ENCODE measurements at regions not wholly inside any gene's neighbourhood (a gene's known extent, or its start where the extent isn't known, plus 50 kb on each side); places are given as distances from the start of the nearest gene placed in this dataset.
"Not testable (repeated sequence)": the region's sequence is repeated elsewhere in the genome, so short reads cannot be mapped to it uniquely, and the experiment has no call there.

- DNase-seq, result no peak
These were observed 139.3 kb upstream of the FBXO11 start for GRCh38 chr2:48045613-48046012.

- no peak for DNase-seq
These were observed 142.3 kb upstream of the FBXO11 start for GRCh38 chr2:48048476-48049171.

GRCh38 chr2:48049371-48049770 lies 143.1 kb upstream of the FBXO11 start:
- no peak for DNase-seq

GRCh38 chr2:48050711-48051110 lies 144.4 kb upstream of the FBXO11 start:
- no peak for DNase-seq

- DNase-seq, result no peak
These were observed 153.7 kb upstream of the FBXO11 start for GRCh38 chr2:48059975-48060374.

GRCh38 chr2:48061656-48062055 lies 155.4 kb upstream of the FBXO11 start:
- not testable (repeated sequence) for DNase-seq

DNA sequence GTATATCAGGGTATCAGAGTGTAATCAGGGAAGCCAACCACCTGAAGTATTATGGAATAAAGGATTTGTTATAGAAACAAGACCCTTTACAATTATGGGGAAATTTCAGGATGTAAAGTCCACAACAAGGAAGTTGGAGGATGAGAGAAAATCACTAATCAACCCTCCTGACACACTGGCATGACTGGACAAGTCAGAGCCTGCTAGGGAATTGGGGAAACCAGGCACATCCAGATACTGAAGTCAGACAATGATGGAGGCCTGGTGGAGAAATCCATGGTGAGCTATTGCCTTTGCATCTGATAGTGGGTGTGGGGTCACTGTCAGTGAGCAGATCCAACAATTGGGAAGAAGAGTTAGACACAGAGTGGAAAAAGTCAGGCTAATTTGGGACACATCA lies 158.8 kb upstream of the FBXO11 start:
- no peak for DNase-seq

DNA sequence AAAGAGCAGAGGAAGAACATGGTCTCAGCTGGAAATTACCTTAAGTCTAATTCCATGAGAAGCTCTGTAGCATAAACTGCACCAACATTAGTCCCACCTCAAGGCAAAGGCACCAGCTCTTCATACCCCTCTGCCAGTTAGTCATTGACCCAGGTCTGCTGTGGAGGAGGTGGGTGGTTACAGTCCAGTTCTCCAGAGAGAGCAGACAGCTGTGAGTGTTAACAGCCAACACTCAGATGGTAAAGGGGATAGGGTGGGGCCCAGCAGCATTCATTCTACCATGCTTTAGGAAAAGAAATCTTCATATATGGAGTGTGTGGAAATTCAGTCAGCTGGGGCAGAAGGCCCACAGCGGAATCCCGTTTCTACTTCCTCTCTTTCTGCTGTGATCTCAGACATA lies 159.7 kb upstream of the FBXO11 start:
- no peak for DNase-seq

DNA sequence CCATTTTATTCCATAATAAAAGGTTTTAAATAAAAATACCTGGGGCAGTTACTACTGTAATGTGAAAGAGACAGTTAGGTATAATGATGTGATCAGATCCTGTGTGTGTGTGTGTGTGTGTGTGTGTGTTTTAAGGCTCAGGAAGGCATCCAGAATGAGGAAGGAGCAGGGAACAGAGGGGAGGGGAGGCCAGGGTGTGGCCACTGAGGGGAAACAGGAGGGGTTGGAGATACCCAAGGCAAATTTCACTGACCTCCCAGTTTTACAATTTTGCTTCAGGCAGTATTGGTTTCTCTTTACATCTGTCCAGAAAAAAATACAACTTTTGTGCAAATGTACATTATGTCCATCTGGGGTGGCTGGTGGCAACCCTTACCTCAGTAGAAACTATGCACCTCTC lies 163.5 kb upstream of the FBXO11 start:
- DNase-seq, result no peak

GRCh38 chr2:48070415-48070814 lies 164.1 kb upstream of the FBXO11 start:
- no peak for DNase-seq

DNA sequence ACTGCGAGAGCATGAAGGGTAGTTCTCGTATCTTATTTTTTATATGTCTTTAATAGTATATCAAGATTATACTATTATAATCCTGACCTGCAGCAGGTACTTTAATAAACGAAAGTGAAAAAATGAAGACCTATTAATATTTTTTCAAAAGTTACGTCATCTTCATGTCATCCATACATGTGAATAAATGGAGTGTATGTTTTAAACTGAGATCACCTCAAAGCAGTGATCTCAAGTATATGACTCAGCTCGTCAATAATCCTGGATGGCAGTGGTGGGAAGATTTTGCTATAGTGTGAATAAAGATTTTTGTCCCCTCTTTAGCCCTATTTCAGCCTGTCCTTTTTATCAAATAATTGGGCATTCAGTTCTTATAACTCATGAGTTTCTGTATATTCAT lies 166.3 kb upstream of the FBXO11 start:
- no peak for DNase-seq

GRCh38 chr2:48075631-48076030 lies 169.3 kb upstream of the FBXO11 start:
- no peak for DNase-seq

DNA sequence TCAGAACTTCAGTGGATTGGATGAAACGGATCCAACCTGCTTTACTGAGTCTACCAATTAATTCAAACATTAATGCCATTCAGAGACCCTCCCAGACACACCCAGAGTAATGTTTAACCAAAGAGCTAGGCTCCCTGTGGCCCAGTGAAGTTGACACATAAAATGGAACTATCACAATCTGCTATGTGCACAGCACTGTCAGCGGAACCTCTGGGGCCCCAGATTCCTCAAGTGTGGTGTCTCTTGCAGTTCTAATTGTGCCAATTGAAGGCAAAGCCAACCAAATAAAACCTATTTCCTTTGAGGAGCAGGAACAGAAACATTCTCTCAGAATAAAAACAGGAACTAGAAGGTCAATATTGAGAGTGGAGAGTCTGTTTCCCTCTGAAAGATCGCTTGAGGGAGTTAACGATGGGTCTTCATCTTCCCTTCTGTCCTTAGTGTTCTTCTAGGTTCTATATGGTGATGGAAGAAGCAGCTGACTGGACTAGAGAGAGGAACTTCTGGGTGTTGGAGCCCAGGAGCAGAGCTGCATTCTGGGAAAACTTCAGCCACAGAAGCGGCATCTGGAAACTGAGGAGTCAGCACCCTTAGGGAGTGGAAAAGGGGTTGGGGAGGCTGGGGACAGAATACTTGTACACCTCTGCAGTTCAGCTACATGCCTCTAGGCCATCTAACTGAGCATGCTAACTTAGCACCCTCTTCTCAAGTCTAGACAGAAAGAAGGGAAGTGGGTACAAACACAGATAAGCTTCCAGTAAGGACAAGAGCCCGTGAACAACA lies 174.4 kb upstream of the FBXO11 start:
- DNase-seq, result no peak

DNA sequence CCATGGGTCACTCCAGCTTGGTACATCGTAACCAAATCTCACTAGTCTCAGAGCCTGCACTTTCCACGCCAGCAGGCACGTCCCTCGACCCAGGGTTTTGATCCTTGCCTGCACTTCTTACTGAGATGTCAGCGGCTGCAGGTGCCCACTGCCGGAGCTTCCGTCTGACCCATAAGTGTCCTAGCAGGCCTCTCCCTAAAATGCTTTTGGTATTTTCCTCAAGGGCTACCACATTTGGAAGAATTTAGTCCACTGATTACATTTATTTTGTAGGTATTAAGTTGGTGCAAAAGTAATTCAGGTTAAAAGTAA lies 175.0 kb upstream of the FBXO11 start:
- no peak for DNase-seq

DNA sequence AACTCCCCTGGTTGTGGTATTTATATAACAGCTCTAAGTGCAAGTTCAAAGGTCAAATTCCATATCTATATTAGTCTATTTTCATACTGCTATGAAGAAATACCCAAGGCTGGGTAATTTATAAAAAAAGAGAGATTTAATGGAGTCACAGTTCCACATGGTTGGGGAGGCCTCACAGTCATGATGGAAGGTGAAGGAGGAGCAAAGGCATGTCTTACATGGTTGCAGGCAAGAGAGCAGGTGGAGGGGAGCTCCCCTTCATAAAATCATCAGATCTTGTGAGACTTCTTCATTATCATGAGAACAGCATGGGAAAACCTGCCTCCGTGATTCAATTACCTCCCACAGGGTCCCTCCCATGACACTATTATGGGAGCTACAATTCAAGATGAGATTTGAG lies 179.6 kb upstream of the FBXO11 start:
- DNase-seq, result no peak

DNA sequence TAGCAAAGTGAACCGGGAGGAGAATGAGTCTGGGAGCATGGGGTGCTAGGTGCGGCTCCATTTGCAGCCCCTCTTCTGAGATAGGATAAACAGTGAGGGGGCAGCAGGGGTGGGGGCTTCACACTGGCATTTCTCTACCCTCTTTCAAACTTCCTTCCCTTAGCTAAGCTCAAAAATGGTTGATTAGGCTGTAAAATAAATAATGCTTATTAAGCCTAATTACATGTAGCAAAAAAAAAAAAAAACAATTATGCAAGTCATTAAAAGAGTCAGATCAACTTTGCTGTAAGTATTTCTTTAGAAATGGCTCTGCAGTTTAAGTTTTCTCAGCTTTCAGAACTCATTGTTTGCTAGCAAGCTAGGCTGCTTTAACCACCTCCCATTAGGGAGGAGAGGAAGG lies 182.7 kb upstream of the FBXO11 start:
- no peak for DNase-seq

DNA sequence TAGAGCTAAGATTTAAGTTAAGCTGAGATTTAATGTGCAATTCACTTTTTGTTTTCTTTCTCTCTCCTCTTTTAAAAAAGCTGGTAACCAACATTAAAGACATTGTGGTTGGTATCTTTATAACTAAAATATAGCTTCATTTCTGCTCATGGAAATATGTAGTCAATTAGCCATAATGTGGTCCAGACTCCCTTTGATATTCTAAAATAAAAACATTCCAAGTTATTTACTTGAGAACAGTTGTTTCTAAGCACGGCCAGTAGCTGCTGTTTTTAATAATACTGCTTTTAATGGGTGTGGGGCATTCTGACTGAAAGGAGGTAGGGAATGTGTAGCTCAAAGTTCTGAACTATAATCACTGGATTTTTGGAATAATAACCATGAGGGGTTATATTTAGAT lies 183.3 kb upstream of the FBXO11 start:
- no peak for DNase-seq

DNA sequence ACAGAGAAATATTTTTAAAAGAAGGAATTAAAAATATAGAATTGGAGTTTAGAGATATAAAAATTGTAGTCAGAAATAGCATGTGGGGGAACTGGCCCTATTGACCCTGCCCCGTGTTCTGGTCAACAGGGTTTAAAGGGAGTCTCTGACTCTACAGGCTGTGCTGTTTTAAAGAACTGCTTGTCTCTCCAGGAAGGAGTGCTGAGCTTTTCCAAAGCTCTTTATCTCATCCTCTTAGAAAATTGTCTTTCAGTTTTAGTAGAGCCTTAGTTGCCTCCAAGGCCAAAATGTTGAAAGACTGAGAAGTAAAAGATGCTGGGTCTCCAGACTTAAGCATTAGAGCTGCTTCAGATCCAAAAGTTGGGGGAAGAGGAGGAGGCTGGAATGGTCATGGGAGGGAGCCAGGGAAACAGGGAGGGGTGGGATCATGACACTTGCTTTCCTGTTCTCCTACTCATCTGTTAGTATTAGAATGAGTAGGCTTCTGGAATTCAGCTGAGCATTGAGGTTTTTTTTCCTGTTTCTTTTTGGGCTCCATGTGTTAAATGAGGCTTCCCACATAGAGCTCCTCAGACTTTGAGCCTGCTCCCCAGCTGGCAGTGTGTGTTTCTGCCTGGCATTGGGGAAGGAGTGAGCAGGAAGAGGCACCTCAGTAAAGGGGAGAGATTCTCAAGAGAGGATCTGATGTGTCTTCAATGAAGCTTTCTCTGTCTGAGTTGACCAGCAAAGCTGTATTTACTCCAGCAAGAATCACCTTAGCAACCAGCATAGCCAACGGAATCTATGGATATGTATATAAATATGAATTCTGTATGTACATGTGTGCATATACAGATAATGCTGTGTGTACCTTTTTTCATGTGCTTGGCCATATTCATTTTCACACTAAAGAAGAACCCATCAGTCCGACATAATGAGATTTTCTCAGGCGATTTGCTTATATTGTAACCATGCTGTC lies 186.8 kb upstream of the FBXO11 start:
- DNase-seq, result no peak

GRCh38 chr2:48096765-48097164 lies 190.5 kb upstream of the FBXO11 start:
- DNase-seq, result not testable (repeated sequence)

DNA sequence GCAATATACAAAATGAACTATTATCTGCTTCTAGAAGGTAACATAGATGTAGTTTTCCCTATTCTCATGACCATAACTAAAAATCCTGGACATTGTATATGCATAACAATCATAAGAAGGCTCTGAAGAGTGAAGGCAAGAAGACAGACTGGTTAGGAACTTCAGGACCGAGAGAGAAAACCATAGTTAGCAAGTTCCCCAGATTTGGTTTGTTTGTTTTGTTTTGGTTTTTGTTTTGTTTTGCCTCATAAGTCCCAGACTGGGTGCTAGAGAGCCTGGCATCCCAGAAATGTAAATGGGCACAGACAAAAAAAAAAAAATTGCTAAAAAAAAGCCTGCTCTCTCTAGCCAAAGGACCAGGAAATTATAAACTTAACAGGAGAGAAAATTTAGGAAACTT lies 192.2 kb upstream of the FBXO11 start:
- DNase-seq, result no peak

GRCh38 chr2:48104418-48104817 lies 198.1 kb upstream of the FBXO11 start:
- no peak for DNase-seq

DNA sequence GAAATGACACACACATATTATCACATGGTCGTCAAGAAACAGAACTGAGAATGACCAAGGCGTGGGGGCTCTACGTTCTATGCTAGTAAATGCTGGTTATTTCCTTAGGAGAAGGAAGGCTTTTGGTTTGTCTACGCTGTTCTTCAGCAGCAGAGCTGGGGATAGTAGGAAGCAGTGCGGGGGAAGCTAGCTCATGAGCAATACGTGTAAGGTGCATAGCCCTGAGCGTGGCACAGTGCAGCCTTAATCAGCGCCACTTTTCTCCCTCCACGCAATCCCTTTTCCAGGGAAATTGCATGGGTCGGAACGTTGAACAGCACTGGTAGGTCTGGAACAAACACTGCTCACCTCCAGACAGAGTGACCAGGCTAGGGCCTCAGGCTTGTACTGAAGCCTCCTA lies 199.6 kb upstream of the FBXO11 start:
- no peak for DNase-seq

- DNase-seq, result no peak
These were observed 201.1 kb upstream of the FBXO11 start for GRCh38 chr2:48107326-48107925.
